ENCODE measurements at regions not wholly inside any gene's neighbourhood (a gene's known extent, or its start where the extent isn't known, plus 50 kb on each side); places are given as distances from the start of the nearest gene placed in this dataset.
"Not testable (repeated sequence)": the region's sequence is repeated elsewhere in the genome, so short reads cannot be mapped to it uniquely, and the experiment has no call there.

DNA sequence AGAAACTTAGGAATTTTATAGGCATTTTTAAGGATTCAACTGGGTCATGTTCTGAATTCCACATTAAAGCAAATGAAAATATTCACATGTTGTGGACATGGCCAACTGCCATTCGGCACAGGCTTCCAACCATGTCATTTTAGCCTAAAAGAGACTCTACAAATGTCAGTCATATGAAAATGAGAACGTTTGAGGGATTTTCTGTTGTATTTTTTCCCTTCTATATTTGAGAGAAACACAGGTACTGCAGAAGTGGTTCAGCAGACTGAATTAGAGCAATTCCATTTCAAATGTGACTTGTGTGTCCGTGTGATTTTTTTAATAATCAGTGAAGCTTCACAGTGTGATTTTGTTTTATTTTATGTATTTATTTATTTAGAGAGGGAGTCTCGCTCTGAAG lies 124.3 kb downstream of the TP53TG3F start:
- BruUV-seq (replicated peaks); H3K9me2 ChIP-seq (ENCODE audit: insufficient read depth); CTCF ChIA-PET; POLR2A ChIA-PET; H3K4me1 ChIP-seq (ENCODE audit: control insufficient read depth in 1 of 2, insufficient read depth in 2 of 2, low read length in 2 of 2); ATAC-seq; RAD21 ChIA-PET (ENCODE audit: low non-redundant PET in 1 of 2, low total read pairs in 2 of 2, uncharacterized antibody in 2 of 2, unreplicated experiment in 2 of 2); intact Hi-C loops (cut with micrococcal nuclease); H3K27me3 ChIP-seq (ENCODE audit: insufficient read depth, low read length); H3K9ac ChIP-seq (ENCODE audit: low read length); H3K9me3 ChIP-seq (ENCODE audit: control insufficient read depth in 1 of 2, insufficient read depth in 1 of 2, low read depth in 1 of 2, low read length in 2 of 2); H4K20me1 ChIP-seq (ENCODE audit: insufficient read depth); H3K4me3 ChIP-seq (replicated peaks in 1 of 2; ENCODE audit: low read depth in 1 of 2, low read length in 2 of 2); H3K36me3 ChIP-seq (ENCODE audit: control insufficient read depth in 1 of 2, insufficient read depth in 2 of 2, low read length in 2 of 2); H3K79me2 ChIP-seq (ENCODE audit: insufficient read depth, low read length); H2AFZ ChIP-seq (ENCODE audit: low read depth, low read length, poor library complexity, severe bottlenecking); H3K27ac ChIP-seq (ENCODE audit: low read depth, low read length); H3K4me2 ChIP-seq (ENCODE audit: low read length); DNase-seq (ENCODE audit: low read depth, low spot score): not testable (repeated sequence)

DNA sequence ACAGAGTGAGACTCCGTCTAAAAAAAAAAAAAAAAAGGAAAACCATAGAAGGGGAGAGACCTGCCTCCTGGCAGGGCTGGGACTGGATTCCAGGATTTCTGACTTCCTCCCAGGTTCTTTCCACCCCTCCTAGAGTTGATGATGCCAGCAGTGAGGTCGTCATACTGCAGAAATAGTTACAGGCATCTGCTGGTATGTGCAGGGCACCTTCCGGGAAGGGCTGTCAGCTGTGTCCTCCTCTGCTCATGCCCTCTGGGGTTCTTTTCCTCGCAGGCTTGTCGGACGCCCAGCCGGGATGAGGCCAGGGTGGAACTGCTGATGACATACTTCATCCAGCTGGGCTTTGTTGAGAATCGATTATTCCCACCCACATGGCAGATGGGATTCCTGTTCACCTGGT lies 129.2 kb downstream of the TP53TG3F start:
- DNase-seq (ENCODE audit: low read depth, low spot score); H4K20me1 ChIP-seq (ENCODE audit: insufficient read depth); H3K79me2 ChIP-seq (ENCODE audit: insufficient read depth, low read length); RAD21 ChIA-PET (ENCODE audit: low non-redundant PET in 1 of 2, low total read pairs in 2 of 2, uncharacterized antibody in 2 of 2, unreplicated experiment in 2 of 2); H3K9me2 ChIP-seq (ENCODE audit: insufficient read depth); BruUV-seq (replicated peaks); intact Hi-C loops (cut with micrococcal nuclease); CTCF ChIA-PET; H3K4me1 ChIP-seq (ENCODE audit: control insufficient read depth in 1 of 2, insufficient read depth in 2 of 2, low read length in 2 of 2); H3K4me2 ChIP-seq (ENCODE audit: low read length); H3K36me3 ChIP-seq (ENCODE audit: control insufficient read depth in 1 of 2, insufficient read depth in 2 of 2, low read length in 2 of 2); H3K4me3 ChIP-seq (replicated peaks in 1 of 2; ENCODE audit: low read depth in 1 of 2, low read length in 2 of 2); H3K9me3 ChIP-seq (ENCODE audit: control insufficient read depth in 1 of 2, insufficient read depth in 1 of 2, low read depth in 1 of 2, low read length in 2 of 2); ATAC-seq; H3K27me3 ChIP-seq (ENCODE audit: insufficient read depth, low read length); H3K27ac ChIP-seq (ENCODE audit: low read depth, low read length); H2AFZ ChIP-seq (ENCODE audit: low read depth, low read length, poor library complexity, severe bottlenecking); POLR2A ChIA-PET; H3K9ac ChIP-seq (ENCODE audit: low read length): not testable (repeated sequence)

DNA sequence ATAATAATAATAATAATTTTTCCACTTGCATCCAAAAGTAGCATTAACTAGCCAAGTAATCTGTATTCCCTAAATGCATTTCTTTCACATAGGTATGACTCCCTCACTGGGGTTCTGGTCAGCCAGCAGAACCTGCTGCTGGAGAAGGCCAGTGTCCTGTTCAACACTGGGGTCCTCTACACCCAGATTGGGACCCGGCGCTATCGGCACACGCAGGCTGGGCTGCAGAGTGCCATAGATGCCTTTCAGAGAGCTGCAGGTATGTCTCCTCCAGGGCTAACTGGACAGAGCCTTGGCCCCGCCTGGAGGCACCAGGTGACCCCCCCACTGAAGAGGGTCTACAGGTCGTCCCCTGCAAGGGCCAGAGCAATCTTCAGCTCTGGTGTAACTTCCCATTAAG lies 133.9 kb downstream of the TP53TG3F start:
- intact Hi-C loops (cut with micrococcal nuclease); POLR2A ChIA-PET; H3K4me2 ChIP-seq (ENCODE audit: low read length); H4K20me1 ChIP-seq (ENCODE audit: insufficient read depth); H3K27ac ChIP-seq (ENCODE audit: low read depth, low read length); H3K27me3 ChIP-seq (ENCODE audit: insufficient read depth, low read length); CTCF ChIA-PET; H3K36me3 ChIP-seq (ENCODE audit: control insufficient read depth in 1 of 2, insufficient read depth in 2 of 2, low read length in 2 of 2); H3K9me3 ChIP-seq (ENCODE audit: control insufficient read depth in 1 of 2, insufficient read depth in 1 of 2, low read depth in 1 of 2, low read length in 2 of 2); H3K4me1 ChIP-seq (ENCODE audit: control insufficient read depth in 1 of 2, insufficient read depth in 2 of 2, low read length in 2 of 2); H3K9ac ChIP-seq (ENCODE audit: low read length); H3K9me2 ChIP-seq (ENCODE audit: insufficient read depth); H3K79me2 ChIP-seq (ENCODE audit: insufficient read depth, low read length); RAD21 ChIA-PET (ENCODE audit: low non-redundant PET in 1 of 2, low total read pairs in 2 of 2, uncharacterized antibody in 2 of 2, unreplicated experiment in 2 of 2); BruUV-seq (replicated peaks); DNase-seq (ENCODE audit: low read depth, low spot score); ATAC-seq; H2AFZ ChIP-seq (ENCODE audit: low read depth, low read length, poor library complexity, severe bottlenecking); H3K4me3 ChIP-seq (replicated peaks in 1 of 2; ENCODE audit: low read depth in 1 of 2, low read length in 2 of 2): not testable (repeated sequence)

DNA sequence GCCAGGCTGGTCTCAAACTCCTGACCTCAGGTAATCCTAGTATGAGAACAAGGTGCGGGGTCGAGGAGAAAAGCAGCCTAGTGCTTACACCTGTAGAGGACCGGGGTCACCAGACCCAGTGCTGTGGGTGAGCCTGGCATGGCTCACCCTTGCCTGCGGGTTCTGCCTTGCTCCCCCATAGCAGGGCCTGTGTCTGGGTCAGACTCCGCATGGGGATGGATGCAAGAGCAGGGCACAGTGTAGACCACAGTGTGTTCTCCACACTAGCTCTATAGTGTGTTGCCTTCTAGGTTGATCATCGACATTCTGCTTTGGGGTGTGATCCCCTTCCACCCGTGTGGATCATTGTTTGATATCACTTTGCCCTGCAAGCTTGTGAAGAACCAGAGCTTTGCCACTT lies 135.7 kb downstream of the TP53TG3F start:
- H3K79me2 ChIP-seq (ENCODE audit: insufficient read depth, low read length); H3K27ac ChIP-seq (ENCODE audit: low read depth, low read length); H4K20me1 ChIP-seq (ENCODE audit: insufficient read depth); H3K4me2 ChIP-seq (ENCODE audit: low read length); POLR2A ChIA-PET; H3K9me3 ChIP-seq (ENCODE audit: control insufficient read depth in 1 of 2, insufficient read depth in 1 of 2, low read depth in 1 of 2, low read length in 2 of 2); H3K4me1 ChIP-seq (ENCODE audit: control insufficient read depth in 1 of 2, insufficient read depth in 2 of 2, low read length in 2 of 2); intact Hi-C loops (cut with micrococcal nuclease); H3K36me3 ChIP-seq (ENCODE audit: control insufficient read depth in 1 of 2, insufficient read depth in 2 of 2, low read length in 2 of 2); H3K4me3 ChIP-seq (replicated peaks in 1 of 2; ENCODE audit: low read depth in 1 of 2, low read length in 2 of 2); ATAC-seq; H3K9ac ChIP-seq (ENCODE audit: low read length); H3K9me2 ChIP-seq (ENCODE audit: insufficient read depth); H2AFZ ChIP-seq (ENCODE audit: low read depth, low read length, poor library complexity, severe bottlenecking); BruUV-seq (replicated peaks); CTCF ChIA-PET; RAD21 ChIA-PET (ENCODE audit: low non-redundant PET in 1 of 2, low total read pairs in 2 of 2, uncharacterized antibody in 2 of 2, unreplicated experiment in 2 of 2); H3K27me3 ChIP-seq (ENCODE audit: insufficient read depth, low read length); DNase-seq (ENCODE audit: low read depth, low spot score): not testable (repeated sequence)

DNA sequence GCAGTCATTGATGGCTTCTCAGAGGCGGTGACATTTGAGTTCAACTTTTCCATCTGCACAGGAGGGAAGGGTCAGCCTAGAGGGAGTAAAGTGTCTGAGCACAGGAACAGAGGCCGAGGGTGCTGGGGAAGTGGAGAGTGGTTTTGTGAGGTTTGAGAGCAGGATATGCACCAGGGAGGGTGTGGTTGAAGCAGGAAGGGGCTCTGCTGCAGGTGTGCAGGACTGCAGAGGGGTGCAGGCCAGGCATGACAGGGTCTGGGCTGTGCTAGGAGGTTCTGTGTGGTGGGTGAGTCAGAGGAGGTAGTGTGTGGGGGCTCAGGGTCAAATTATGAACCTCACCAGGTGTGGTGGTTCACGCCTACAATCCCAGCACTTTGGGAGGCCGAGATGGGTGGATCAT lies 141.6 kb downstream of the TP53TG3F start:
- H3K27me3 ChIP-seq (ENCODE audit: insufficient read depth, low read length); H3K4me1 ChIP-seq (ENCODE audit: control insufficient read depth in 1 of 2, insufficient read depth in 2 of 2, low read length in 2 of 2); CTCF ChIA-PET; DNase-seq (ENCODE audit: low read depth, low spot score); H3K79me2 ChIP-seq (ENCODE audit: insufficient read depth, low read length); RAD21 ChIA-PET (ENCODE audit: low non-redundant PET in 1 of 2, low total read pairs in 2 of 2, uncharacterized antibody in 2 of 2, unreplicated experiment in 2 of 2); H2AFZ ChIP-seq (ENCODE audit: low read depth, low read length, poor library complexity, severe bottlenecking); H4K20me1 ChIP-seq (ENCODE audit: insufficient read depth); BruUV-seq (replicated peaks); H3K27ac ChIP-seq (ENCODE audit: low read depth, low read length); H3K9me2 ChIP-seq (ENCODE audit: insufficient read depth); H3K4me3 ChIP-seq (replicated peaks in 1 of 2; ENCODE audit: low read depth in 1 of 2, low read length in 2 of 2); H3K9ac ChIP-seq (ENCODE audit: low read length); ATAC-seq; intact Hi-C loops (cut with micrococcal nuclease); H3K9me3 ChIP-seq (ENCODE audit: control insufficient read depth in 1 of 2, insufficient read depth in 1 of 2, low read depth in 1 of 2, low read length in 2 of 2); H3K36me3 ChIP-seq (ENCODE audit: control insufficient read depth in 1 of 2, insufficient read depth in 2 of 2, low read length in 2 of 2); POLR2A ChIA-PET; H3K4me2 ChIP-seq (ENCODE audit: low read length): not testable (repeated sequence)

All from HCT116 (cell line).